Trophoblast cell (in vitro differentiated cells and primary cell): ENCODE measurements at regions not wholly inside any gene's neighbourhood (a gene's known extent, or its start where the extent isn't known, plus 50 kb on each side); places are given as distances from the start of the nearest gene placed in this dataset.

Experiments used
- DNase-seq, 2 donors: peaks; one replicate each; pipeline ENCODE4 v3.0.0-alpha.2; 2016
- H2AFZ ChIP-seq: 2 replicates; pipeline ENCODE4 v1.6.1; 2013; ENCODE audit warnings: low read length, moderate library complexity, mild to moderate bottlenecking; ENCODE audit not compliant: insufficient read depth, poor library complexity
- H2AK5ac ChIP-seq: 2 replicates; pipeline ENCODE4 v1.6.1; 2013; ENCODE audit warnings: mild to moderate bottlenecking, low read length
- H2BK120ac ChIP-seq: 2 replicates; pipeline ENCODE4 v1.6.1; 2013; ENCODE audit warnings: low read length, mild to moderate bottlenecking, moderate library complexity; ENCODE audit not compliant: insufficient read depth, poor library complexity
- H2BK12ac ChIP-seq: 2 replicates; pipeline ENCODE4 v1.6.1; 2013; ENCODE audit warnings: mild to moderate bottlenecking, low read length, moderate library complexity
- H2BK5ac ChIP-seq: 2 replicates; pipeline ENCODE4 v1.6.1; 2013; ENCODE audit warnings: low read length, low read depth, moderate library complexity, mild to moderate bottlenecking; ENCODE audit not compliant: poor library complexity
- H3K14ac ChIP-seq: 2 replicates; pipeline ENCODE4 v1.6.1; 2013; ENCODE audit warnings: mild to moderate bottlenecking, low read length
- H3K18ac ChIP-seq: 2 replicates; pipeline ENCODE4 v1.6.1; 2013; ENCODE audit warnings: mild to moderate bottlenecking, low read length
- H3K23ac ChIP-seq: 2 replicates; pipeline ENCODE4 v1.6.1; 2013; ENCODE audit warnings: low read length
- H3K27ac ChIP-seq: 2 replicates; pipeline ENCODE4 v1.5.1; 2013; ENCODE audit warnings: low read depth, mild to moderate bottlenecking, inconsistent platforms, low read length, moderate library complexity
- H3K27me3 ChIP-seq: 2 replicates; pipeline ENCODE4 v1.6.1; 2013; ENCODE audit warnings: inconsistent platforms, mild to moderate bottlenecking, low read length, moderate library complexity; ENCODE audit not compliant: insufficient read depth
- H3K36me3 ChIP-seq, 2 experiments: 1 replicate in 1 of 2; 2 replicates in 1 of 2; pipeline ENCODE4 v1.6.1; 2013; ENCODE audit warnings: low read length in 2 of 2, mild to moderate bottlenecking in 2 of 2, moderate library complexity in 1 of 2; ENCODE audit not compliant: insufficient read depth in 2 of 2, control insufficient read depth in 1 of 2
- H3K4ac ChIP-seq: 2 replicates; pipeline ENCODE4 v1.6.1; 2013; ENCODE audit warnings: low read depth, mild to moderate bottlenecking, low read length, moderate library complexity
- H3K4me1 ChIP-seq, 2 experiments: 1 replicate in 1 of 2; 2 replicates in 1 of 2; pipeline ENCODE4 v1.6.1; 2013; ENCODE audit warnings: low read length in 2 of 2, mild to moderate bottlenecking in 2 of 2, moderate library complexity in 1 of 2; ENCODE audit not compliant: insufficient read depth in 2 of 2, control insufficient read depth in 1 of 2
- H3K4me2 ChIP-seq: 2 replicates; pipeline ENCODE4 v1.6.1; 2013; ENCODE audit warnings: inconsistent platforms, mild to moderate bottlenecking, low read length, moderate library complexity
- H3K4me3 ChIP-seq: 2 replicates; pipeline ENCODE4 v1.5.1; 2013; ENCODE audit warnings: mild to moderate bottlenecking, low read depth, low read length, inconsistent platforms
- H3K79me1 ChIP-seq: one replicate; pipeline ENCODE4 v1.6.1; 2013; ENCODE audit warnings: low read length
- H3K79me2 ChIP-seq: 2 replicates; pipeline ENCODE4 v1.6.1; 2013; ENCODE audit warnings: low read length, mild to moderate bottlenecking; ENCODE audit not compliant: control insufficient read depth, insufficient read depth, poor library complexity
- H3K9ac ChIP-seq: 2 replicates; pipeline ENCODE4 v1.6.1; 2013; ENCODE audit warnings: mild to moderate bottlenecking, low read length
- H3K9me3 ChIP-seq: 2 replicates; pipeline ENCODE4 v1.6.1; 2013; ENCODE audit warnings: low read depth, mild to moderate bottlenecking, control low read depth, inconsistent platforms, low read length; ENCODE audit not compliant: insufficient read depth
- H4K12ac ChIP-seq: 2 replicates; pipeline ENCODE4 v1.6.1; 2013; ENCODE audit warnings: low read depth, mild to moderate bottlenecking, low read length, moderate library complexity
- H4K8ac ChIP-seq: 2 replicates; pipeline ENCODE4 v1.6.1; 2013; ENCODE audit warnings: low read depth, mild to moderate bottlenecking, low read length, moderate library complexity
- H4K91ac ChIP-seq: one replicate; pipeline ENCODE4 v1.6.1; 2013; ENCODE audit warnings: low read depth, mild to moderate bottlenecking, low read length, moderate library complexity
- WGBS: extraction: QIAGEN DNeasy Blood & Tissue Kit; methylation state at CpG from one replicate; pipeline ENCODE4 v1.1.7; 2013; ENCODE audit warnings: missing lambda C conversion rate; ENCODE audit not compliant: insufficient read length, insufficient coverage; ENCODE audit errors: extremely low coverage; 5-methylcytosine and 5-hydroxymethylcytosine counted together

DNA sequence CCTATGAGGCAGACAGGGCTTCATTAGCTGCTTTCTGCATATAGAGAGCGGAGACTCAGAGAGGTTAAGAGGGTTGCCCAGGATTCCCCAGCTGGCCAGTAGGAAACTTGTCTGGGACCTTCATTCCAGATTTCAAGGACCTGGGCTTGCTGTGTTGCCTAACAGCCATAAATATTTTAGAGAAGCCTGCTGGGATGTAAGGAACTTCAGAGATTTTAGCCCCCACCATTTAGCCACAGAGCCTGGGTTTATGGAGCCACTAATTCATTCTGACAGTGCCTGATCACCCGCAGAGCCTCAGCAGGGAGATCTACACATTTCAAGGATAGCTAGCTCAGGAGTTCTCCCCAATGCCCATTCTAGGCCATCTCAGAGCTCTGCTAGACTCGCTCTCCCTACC lies 56.6 kb upstream of the TRUB1 start:
- Histone ChIP-seq H3K4me3 (no peak overlapping the region), H4K91ac (no peak overlapping the region), H3K79me1 (peaks cover 2% of the 10 kb centered on the region), H2BK5ac (no peak overlapping the region), H3K36me3 (no peaks in the 10 kb centered on the region), H3K9me3 (no peaks in the 10 kb centered on the region), H3K4me1 (peaks cover 0 to 6% of the 10 kb centered on the region in 2 experiments), H3K4ac (no peak overlapping the region), H3K23ac (no peak overlapping the region), H3K4me2 (no peak overlapping the region), H2BK12ac (no peak overlapping the region), H3K14ac (no peak overlapping the region), H4K12ac (no peak overlapping the region), H3K27me3 (no peaks in the 10 kb centered on the region), H2AK5ac (no peak overlapping the region), H2AFZ (no peak overlapping the region), H3K9ac (no peak overlapping the region), H3K18ac (no peak overlapping the region), H3K27ac (no peak overlapping the region), H4K8ac (no peak overlapping the region), H3K79me2 (no peaks in the 10 kb centered on the region), H2BK120ac (no peak overlapping the region)
- no peak for DNase-seq
- no CpG with 5 or more reads among the region's 3 CpGs for WGBS

DNA sequence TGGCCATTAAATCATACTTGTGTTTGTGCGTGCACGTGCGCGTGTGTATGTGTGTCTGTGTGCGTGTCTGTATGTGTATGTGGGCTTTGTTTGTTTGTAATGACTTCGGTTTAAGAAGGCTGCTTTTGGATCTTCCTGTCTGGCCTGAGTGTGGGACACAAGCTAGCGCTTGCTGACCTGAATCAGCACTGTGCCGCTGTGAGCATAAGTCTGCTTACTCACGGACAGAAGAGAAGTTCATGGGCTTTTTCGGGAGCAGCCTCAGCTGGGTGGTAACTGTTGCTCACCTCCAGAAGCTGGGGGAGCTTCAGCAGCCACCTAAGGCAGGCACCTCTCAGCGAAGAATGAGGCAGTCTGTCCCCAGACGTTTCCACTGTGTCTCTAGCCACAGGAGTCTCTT lies 56.1 kb upstream of the TRUB1 start:
- H3K14ac ChIP-seq: no peak overlapping the region
- H3K23ac ChIP-seq: no peak overlapping the region
- H2BK12ac ChIP-seq: no peak overlapping the region
- H3K9me3 ChIP-seq: no peaks in the 10 kb centered on the region
- no peak overlapping the region for H4K12ac ChIP-seq
- H2AFZ ChIP-seq: no peak overlapping the region
- H3K4me3 ChIP-seq: no peak overlapping the region
- H3K18ac ChIP-seq: no peak overlapping the region
- peaks cover 2% of the 10 kb centered on the region for H3K79me1 ChIP-seq
- no peak overlapping the region for H3K27ac ChIP-seq
- no peak for DNase-seq
- H3K4me2 ChIP-seq: no peak overlapping the region
- WGBS: no CpG with 5 or more reads among the region's 12 CpGs
- H3K79me2 ChIP-seq: no peaks in the 10 kb centered on the region
- no peaks in the 10 kb centered on the region for H3K36me3 ChIP-seq
- no peak overlapping the region for H2BK5ac ChIP-seq
- H2AK5ac ChIP-seq: no peak overlapping the region
- H3K9ac ChIP-seq: no peak overlapping the region
- H3K4me1 ChIP-seq: peaks cover 0 to 6% of the 10 kb centered on the region in 2 experiments
- H2BK120ac ChIP-seq: no peak overlapping the region
- H4K91ac ChIP-seq: no peak overlapping the region
- H3K27me3 ChIP-seq: no peaks in the 10 kb centered on the region
- H3K4ac ChIP-seq: no peak overlapping the region
- H4K8ac ChIP-seq: no peak overlapping the region

DNA sequence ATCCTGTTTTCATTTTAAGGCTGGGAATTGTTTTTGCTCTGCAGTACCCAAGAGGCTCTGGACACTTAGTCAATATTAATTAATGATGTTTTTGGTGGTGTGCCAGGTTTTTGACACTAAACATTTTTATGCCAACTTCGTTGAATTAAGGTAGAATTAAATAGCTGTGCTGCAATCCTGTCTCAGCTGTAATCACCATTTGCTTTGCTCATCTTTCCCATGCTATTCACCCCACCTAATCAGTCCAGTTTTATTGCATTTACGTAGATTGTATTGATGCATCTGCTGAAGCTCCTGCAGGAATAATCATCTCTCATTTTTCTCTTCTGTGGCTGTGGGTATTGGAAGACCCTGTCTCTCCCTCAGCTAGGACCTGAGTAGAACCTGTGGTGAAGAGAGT lies 52.6 kb upstream of the TRUB1 start:
- Histone ChIP-seq H4K91ac (no peak overlapping the region), H3K4ac (no peak overlapping the region), H3K4me2 (no peak overlapping the region), H3K23ac (no peak overlapping the region), H3K4me1 (peaks cover 0 to 6% of the 10 kb centered on the region in 2 experiments), H2BK5ac (no peak overlapping the region), H3K27me3 (no peaks in the 10 kb centered on the region), H3K9me3 (no peaks in the 10 kb centered on the region), H2AK5ac (no peak overlapping the region), H4K12ac (no peak overlapping the region), H2BK12ac (no peak overlapping the region), H2BK120ac (no peak overlapping the region), H2AFZ (no peak overlapping the region), H3K4me3 (no peak overlapping the region), H3K14ac (no peak overlapping the region), H3K36me3 (no peaks in the 10 kb centered on the region), H3K9ac (no peak overlapping the region), H3K18ac (no peak overlapping the region), H3K79me2 (no peaks in the 10 kb centered on the region), H3K79me1 (no peaks in the 10 kb centered on the region), H4K8ac (no peak overlapping the region), H3K27ac (no peak overlapping the region)
- no CpG with 5 or more reads among the region's 2 CpGs for WGBS
- DNase-seq: no peak
